ENCODE measurements at regions not wholly inside any gene's neighbourhood (a gene's known extent, or its start where the extent isn't known, plus 50 kb on each side); places are given as distances from the start of the nearest gene placed in this dataset.
"Not testable (repeated sequence)": the region's sequence is repeated elsewhere in the genome, so short reads cannot be mapped to it uniquely, and the experiment has no call there.

DNA sequence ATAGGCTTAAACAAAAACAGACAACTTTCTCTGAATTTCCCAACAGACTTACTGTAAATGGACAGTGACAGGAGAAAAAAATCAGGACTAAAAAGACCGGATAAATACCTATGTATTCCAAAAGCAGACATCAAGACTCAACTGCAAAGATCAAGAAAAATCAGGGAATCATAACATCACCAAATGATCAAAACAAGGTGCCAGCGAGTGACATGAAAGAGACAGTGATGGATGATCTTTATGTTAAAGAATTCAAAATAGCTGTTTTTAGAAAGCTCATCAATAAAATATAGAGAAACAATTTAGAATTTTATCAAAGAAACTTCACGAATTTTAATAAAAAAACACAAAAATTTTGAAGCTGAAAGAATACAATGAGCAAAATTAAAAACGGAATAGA is 952.5 kb upstream of the ATXN7L3B start:
- Mint-ChIP-seq H3K27me3 (ENCODE audit: low read depth) (no peaks in the 10 kb centered on the region), H3K36me3 (no peaks in the 10 kb centered on the region), H3K27ac (no peak overlapping the region), H3K4me3 (no peak overlapping the region), H3K9me3 (peaks cover 22% of the 10 kb centered on the region), H3K4me1 (no peaks in the 10 kb centered on the region)
- TF ChIP-seq CTCF (IDR thresholded peaks at IDR 0.05; ENCODE audit: unreplicated experiment), result no peak
- no peak for DNase-seq (ENCODE audit: low spot score in 2 of 2, unreplicated experiment in 2 of 2)

- no peak overlapping the region for H3K27ac Mint-ChIP-seq
- no peak overlapping the region for H3K4me3 Mint-ChIP-seq
- no peak for TF ChIP-seq CTCF (IDR thresholded peaks at IDR 0.05; ENCODE audit: unreplicated experiment)
- no peaks in the 10 kb centered on the region for H3K36me3 Mint-ChIP-seq
- no peak for DNase-seq (ENCODE audit: low spot score in 2 of 2, unreplicated experiment in 2 of 2)
- H3K27me3 Mint-ChIP-seq (ENCODE audit: low read depth), result no peaks in the 10 kb centered on the region
- H3K4me1 Mint-ChIP-seq, result no peaks in the 10 kb centered on the region
- peaks cover 20% of the 10 kb centered on the region for H3K9me3 Mint-ChIP-seq
Measured at GRCh38 chr12:73589220-73589619, 948.4 kb upstream of the ATXN7L3B start.

- H3K4me1 Mint-ChIP-seq, result peaks cover 6% of the 10 kb centered on the region
- no peaks in the 10 kb centered on the region for H3K27me3 Mint-ChIP-seq (ENCODE audit: low read depth)
- DNase-seq (ENCODE audit: low spot score in 2 of 2, unreplicated experiment in 2 of 2), result no peak
- no peak for TF ChIP-seq CTCF (IDR thresholded peaks at IDR 0.05; ENCODE audit: unreplicated experiment)
- H3K27ac Mint-ChIP-seq, result no peak overlapping the region
- no peaks in the 10 kb centered on the region for H3K9me3 Mint-ChIP-seq
- no peak overlapping the region for H3K4me3 Mint-ChIP-seq
- no peaks in the 10 kb centered on the region for H3K36me3 Mint-ChIP-seq
Measured at GRCh38 chr12:73598626-73599025, 939.0 kb upstream of the ATXN7L3B start.

- H3K27me3 Mint-ChIP-seq (ENCODE audit: low read depth), result no peaks in the 10 kb centered on the region
- no peak for TF ChIP-seq CTCF (IDR thresholded peaks at IDR 0.05; ENCODE audit: unreplicated experiment)
- H3K4me3 Mint-ChIP-seq, result no peak overlapping the region
- no peak overlapping the region for H3K27ac Mint-ChIP-seq
- peaks cover 6% of the 10 kb centered on the region for H3K4me1 Mint-ChIP-seq
- H3K36me3 Mint-ChIP-seq, result no peaks in the 10 kb centered on the region
- H3K9me3 Mint-ChIP-seq, result no peaks in the 10 kb centered on the region
- DNase-seq (ENCODE audit: low spot score in 2 of 2, unreplicated experiment in 2 of 2), result no peak
Measured at GRCh38 chr12:73599268-73599667, 938.4 kb upstream of the ATXN7L3B start.

DNA sequence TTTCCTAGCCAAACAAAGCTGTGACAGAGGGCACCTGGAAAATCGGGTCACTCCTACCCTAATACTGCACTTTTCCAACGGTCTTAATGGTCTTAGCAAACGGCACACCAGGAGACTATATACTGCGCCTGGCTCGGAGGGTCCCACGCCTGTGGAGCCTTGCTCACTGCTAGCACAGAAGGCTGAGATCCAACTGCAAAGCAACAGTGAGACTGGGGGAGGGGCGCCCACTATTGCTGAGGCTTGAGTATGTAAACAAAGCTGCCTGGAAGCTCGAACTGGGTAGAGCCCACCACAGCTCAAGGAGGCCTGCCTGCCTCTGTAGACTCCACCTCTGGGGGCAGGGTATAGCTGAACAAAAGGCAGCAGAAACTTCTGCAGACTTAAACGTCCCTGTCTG is 931.7 kb upstream of the ATXN7L3B start:
- not testable (repeated sequence) for H3K27ac Mint-ChIP-seq; H3K36me3 Mint-ChIP-seq; DNase-seq (ENCODE audit: low spot score in 2 of 2, unreplicated experiment in 2 of 2); H3K4me1 Mint-ChIP-seq; H3K4me3 Mint-ChIP-seq; H3K27me3 Mint-ChIP-seq (ENCODE audit: low read depth)
- peaks cover 18% of the 10 kb centered on the region for H3K9me3 Mint-ChIP-seq

DNA sequence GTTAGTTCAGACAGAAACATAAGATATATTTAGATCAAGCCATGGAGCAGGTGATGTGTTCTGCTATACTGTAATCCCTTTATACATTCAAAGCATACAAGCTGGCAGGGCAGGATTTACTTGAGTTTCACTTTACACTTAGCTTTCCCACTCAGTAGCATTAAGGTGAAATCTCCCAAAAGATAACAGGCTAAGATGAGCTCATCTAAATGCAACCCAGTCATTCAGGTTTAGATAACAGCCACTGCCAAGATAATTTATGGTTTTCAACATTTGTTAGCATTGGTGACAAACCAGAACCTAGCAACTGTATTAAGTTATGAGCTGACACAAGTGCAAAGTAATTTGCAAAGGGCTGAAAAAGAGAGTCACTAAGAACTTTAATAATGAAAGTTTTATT is 925.1 kb upstream of the ATXN7L3B start:
- no peak for TF ChIP-seq CTCF (IDR thresholded peaks at IDR 0.05; ENCODE audit: unreplicated experiment)
- Mint-ChIP-seq H3K36me3 (no peaks in the 10 kb centered on the region), H3K4me1 (peaks cover 20% of the 10 kb centered on the region), H3K27me3 (ENCODE audit: low read depth) (no peaks in the 10 kb centered on the region), H3K9me3 (peaks cover 9% of the 10 kb centered on the region), H3K4me3 (no peak overlapping the region), H3K27ac (peak overlapping the region; percentile 57)
- DNase-seq (ENCODE audit: low spot score in 2 of 2, unreplicated experiment in 2 of 2), result no peak

Measured in mesothelial cell of epicardium (in vitro differentiated cells).